ENCODE measurements at regions not wholly inside any gene's neighbourhood (a gene's known extent, or its start where the extent isn't known, plus 50 kb on each side); places are given as distances from the start of the nearest gene placed in this dataset.
"Not testable (repeated sequence)": the region's sequence is repeated elsewhere in the genome, so short reads cannot be mapped to it uniquely, and the experiment has no call there.

GRCh38 chr2:3899536-3900155, 196.3 kb downstream of the DCDC2C start:
- no peak for DNase-seq

- DNase-seq = no peak
Measured at GRCh38 chr2:3902131-3902530, 198.8 kb downstream of the DCDC2C start.

- DNase-seq = no peak
Measured at GRCh38 chr2:3904061-3904460, 200.7 kb downstream of the DCDC2C start.

- DNase-seq = not testable (repeated sequence)
Measured at GRCh38 chr2:3908498-3908897, 205.1 kb downstream of the DCDC2C start.

- DNase-seq = no peak
Measured at GRCh38 chr2:3911882-3912455, 208.6 kb downstream of the DCDC2C start.

- no peak for DNase-seq
Measured at GRCh38 chr2:3913166-3913565, 209.8 kb downstream of the DCDC2C start.

- DNase-seq = no peak
Measured at GRCh38 chr2:3914241-3914640, 210.9 kb downstream of the DCDC2C start.

- no peak for DNase-seq
Measured at GRCh38 chr2:3927031-3927430, 223.7 kb downstream of the DCDC2C start.

GRCh38 chr2:3929374-3929773, 226.0 kb downstream of the DCDC2C start:
- no peak for DNase-seq

GRCh38 chr2:3930246-3930645, 226.9 kb downstream of the DCDC2C start:
- no peak for DNase-seq

GRCh38 chr2:3940661-3941060, 237.3 kb downstream of the DCDC2C start:
- no peak for DNase-seq

- DNase-seq = no peak
Measured at GRCh38 chr2:3942841-3943240, 239.5 kb downstream of the DCDC2C start.

- DNase-seq = no peak
Measured at GRCh38 chr2:3944071-3944470, 240.7 kb downstream of the DCDC2C start.

- no peak for DNase-seq
Measured at GRCh38 chr2:3944841-3945240, 241.5 kb downstream of the DCDC2C start.

GRCh38 chr2:3948191-3948590, 244.8 kb downstream of the DCDC2C start:
- DNase-seq = no peak

- DNase-seq = no peak
Measured at GRCh38 chr2:3951131-3951954, 248.0 kb downstream of the DCDC2C start.

GRCh38 chr2:3952866-3953516, 249.6 kb downstream of the DCDC2C start:
- no peak for DNase-seq

- DNase-seq = no peak
Measured at GRCh38 chr2:3954261-3954660, 250.9 kb downstream of the DCDC2C start.

GRCh38 chr2:3956406-3956805, 253.0 kb downstream of the DCDC2C start:
- no peak for DNase-seq

GRCh38 chr2:3956892-3957291, 253.5 kb downstream of the DCDC2C start:
- DNase-seq = no peak

- DNase-seq = no peak
Measured at GRCh38 chr2:3958465-3958864, 255.1 kb downstream of the DCDC2C start.

GRCh38 chr2:3958969-3959368, 255.6 kb downstream of the DCDC2C start:
- DNase-seq = no peak

- peak; percentile 80 for DNase-seq
Measured at GRCh38 chr2:3959372-3959771, 256.0 kb downstream of the DCDC2C start.

- DNase-seq = no peak
Measured at GRCh38 chr2:3960106-3960505, 256.7 kb downstream of the DCDC2C start.
